SU-DHL-6 (cell line): ENCODE measurements at regions not wholly inside any gene's neighbourhood (a gene's known extent, or its start where the extent isn't known, plus 50 kb on each side); places are given as distances from the start of the nearest gene placed in this dataset.

ENCODE experiments used
- EZH2phosphoT487 ChIP-seq: fragments of 200-600 bp; sonication (generic), shearing (Covaris generic); conservative IDR thresholded peaks from 2 replicates; pipeline ENCODE4 v1.6.1; 2018; ENCODE audit warnings: mild to moderate bottlenecking, antibody characterized with exemption, low read length, moderate library complexity, mixed read lengths
- TF ChIP-seq, protein P1 (sequence below): fragments of 200-600 bp; sonication (generic); IDR thresholded peaks from one replicate; pipeline ENCODE4 v1.5.1; 2017; ENCODE audit warnings: antibody characterized with exemption, mild to moderate bottlenecking, low read length, moderate library complexity; ENCODE audit not compliant: insufficient read depth, poor library complexity, severe bottlenecking

- TF ChIP-seq EZH2phosphoT487: no peak
- TF ChIP-seq, protein P1, sequence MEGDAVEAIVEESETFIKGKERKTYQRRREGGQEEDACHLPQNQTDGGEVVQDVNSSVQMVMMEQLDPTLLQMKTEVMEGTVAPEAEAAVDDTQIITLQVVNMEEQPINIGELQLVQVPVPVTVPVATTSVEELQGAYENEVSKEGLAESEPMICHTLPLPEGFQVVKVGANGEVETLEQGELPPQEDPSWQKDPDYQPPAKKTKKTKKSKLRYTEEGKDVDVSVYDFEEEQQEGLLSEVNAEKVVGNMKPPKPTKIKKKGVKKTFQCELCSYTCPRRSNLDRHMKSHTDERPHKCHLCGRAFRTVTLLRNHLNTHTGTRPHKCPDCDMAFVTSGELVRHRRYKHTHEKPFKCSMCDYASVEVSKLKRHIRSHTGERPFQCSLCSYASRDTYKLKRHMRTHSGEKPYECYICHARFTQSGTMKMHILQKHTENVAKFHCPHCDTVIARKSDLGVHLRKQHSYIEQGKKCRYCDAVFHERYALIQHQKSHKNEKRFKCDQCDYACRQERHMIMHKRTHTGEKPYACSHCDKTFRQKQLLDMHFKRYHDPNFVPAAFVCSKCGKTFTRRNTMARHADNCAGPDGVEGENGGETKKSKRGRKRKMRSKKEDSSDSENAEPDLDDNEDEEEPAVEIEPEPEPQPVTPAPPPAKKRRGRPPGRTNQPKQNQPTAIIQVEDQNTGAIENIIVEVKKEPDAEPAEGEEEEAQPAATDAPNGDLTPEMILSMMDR: no peak
Measured at GRCh38 chr14:29278301-29279263, 512.0 kb downstream of the FOXG1 start.
